OCI-LY7 (cell line): ENCODE measurements at regions not wholly inside any gene's neighbourhood (a gene's known extent, or its start where the extent isn't known, plus 50 kb on each side); places are given as distances from the start of the nearest gene placed in this dataset.

Source experiments
- BruUV-seq: library from RNA; stranded (reverse); fragments of 400-500 nt; replicated peaks from 2 replicates; lab custom pipeline; 2021; lab: Mats Ljungman, UMichigan
- CTCF ChIA-PET: fragments of 300-600 bp; sonication (Branson Sonifier 250); formaldehyde crosslinking; loops from one replicate; lab custom pipeline; 2022; ENCODE audit warnings: antibody characterized with exemption; ENCODE audit not compliant: unreplicated experiment; lab: Charles Lee
- POLR2A ChIA-PET: fragments of 300-600 bp; sonication (Branson Sonifier 250); formaldehyde crosslinking; loops from one replicate; lab custom pipeline; 2022; ENCODE audit warnings: antibody characterized with exemption; lab: Charles Lee
- DNase-seq: peaks from one replicate; pipeline ENCODE4 v3.0.0-alpha.2; 2015; ENCODE audit warnings: low spot score
- H2AFZ ChIP-seq: fragments of 200-600 bp; sonication (generic), shearing (Covaris generic); 2 replicates; pipeline ENCODE4 v1.6.1; 2014; ENCODE audit warnings: mild to moderate bottlenecking, antibody characterized with exemption, low read length, moderate library complexity
- H3K27ac ChIP-seq: fragments of 200-600 bp; sonication (generic); 2 replicates; pipeline ENCODE4 v1.5.1; 2014; ENCODE audit warnings: mixed run types, low read depth, mild to moderate bottlenecking, moderate library complexity, low read length, inconsistent platforms; ENCODE audit not compliant: poor library complexity, severe bottlenecking
- H3K36me3 ChIP-seq: fragments of 200-600 bp; sonication (generic); 2 replicates; pipeline ENCODE4 v1.6.1; 2014; ENCODE audit warnings: mild to moderate bottlenecking, antibody characterized with exemption, low read length, moderate library complexity, mixed read lengths; ENCODE audit not compliant: insufficient read depth
- H3K4me1 ChIP-seq: fragments of 200-600 bp; sonication (generic); 2 replicates; pipeline ENCODE4 v1.5.1; 2014; ENCODE audit warnings: mild to moderate bottlenecking, low read length; ENCODE audit not compliant: insufficient read depth, poor library complexity, severe bottlenecking
- H3K4me2 ChIP-seq: fragments of 200-600 bp; sonication (generic); 2 replicates; pipeline ENCODE4 v1.6.1; 2014; ENCODE audit warnings: mild to moderate bottlenecking, low read length
- H3K4me3 ChIP-seq: fragments of 200-600 bp; sonication (generic); 2 replicates; pipeline ENCODE4 v1.5.1; 2014; ENCODE audit warnings: mild to moderate bottlenecking, low read depth, low read length; ENCODE audit not compliant: poor library complexity, severe bottlenecking
- H3K79me2 ChIP-seq: fragments of 200-600 bp; sonication (generic); 2 replicates; pipeline ENCODE4 v1.6.1; 2016; ENCODE audit warnings: low read depth, mild to moderate bottlenecking, low read length, moderate library complexity, mixed read lengths; ENCODE audit not compliant: insufficient read depth
- H3K9me2 ChIP-seq: fragments of 200-600 bp; sonication (generic); 2 replicates; pipeline ENCODE4 v1.6.1; 2016; ENCODE audit warnings: mild to moderate bottlenecking, low read length, mixed read lengths; ENCODE audit not compliant: insufficient read depth
- H3K9me3 ChIP-seq: fragments of 200-600 bp; sonication (generic); 2 replicates; pipeline ENCODE4 v1.6.1; 2014; ENCODE audit warnings: mild to moderate bottlenecking, mixed run types, low read length, mixed read lengths
- H4K20me1 ChIP-seq: fragments of 200-600 bp; sonication (generic); 2 replicates; pipeline ENCODE4 v1.6.1; 2014; ENCODE audit warnings: mild to moderate bottlenecking, antibody characterized with exemption, low read length, moderate library complexity, mixed read lengths; ENCODE audit not compliant: insufficient read depth
- CTCF ChIP-seq: fragments of 200-600 bp; sonication (generic); conservative IDR thresholded peaks from 2 replicates; pipeline ENCODE4 v1.5.1; 2014; ENCODE audit warnings: mild to moderate bottlenecking, antibody characterized with exemption, low read length, moderate library complexity, mixed read lengths
- EZH2phosphoT487 ChIP-seq: fragments of 200-600 bp; sonication (generic); IDR thresholded peaks from 2 replicates; pipeline ENCODE4 v1.6.1; 2018; ENCODE audit warnings: low read depth, borderline replicate concordance, mild to moderate bottlenecking, mixed run types, antibody characterized with exemption, low read length, moderate library complexity, mixed read lengths
- intact Hi-C: fragments of 100-400 bp; cut with micrococcal nuclease; formaldehyde crosslinking; loops from one replicate; pipeline ENCODE4 v1.10.0; 2022; ENCODE audit not compliant: unreplicated experiment

- ChIA-PET CTCF (no interaction called here), POLR2A (no interaction called here)
- Histone ChIP-seq H3K9me2 (no peaks in the 10 kb centered on the region), H3K4me3 (no peak overlapping the region), H3K27ac (no peak overlapping the region), H3K4me2 (no peak overlapping the region), H3K4me1 (no peaks in the 10 kb centered on the region), H3K79me2 (no peaks in the 10 kb centered on the region), H3K36me3 (no peaks in the 10 kb centered on the region), H3K9me3 (no peaks in the 10 kb centered on the region), H4K20me1 (no peaks in the 10 kb centered on the region), H2AFZ (no peak overlapping the region)
- TF ChIP-seq CTCF (no peak), EZH2phosphoT487 (no peak)
- no TSS peak for BruUV-seq
- DNase-seq = no peak
- intact Hi-C loops = no loop called here
Measured at GRCh38 chr4:186858355-186858754, 134.7 kb upstream of the FAT1 start.

- POLR2A ChIA-PET = interaction anchor here (0.7 kb wide), 1 partner anchor 32 kb away, joined by 3 read pairs; no protein-coding TSS in a partner anchor
- BruUV-seq = no TSS peak
- H3K36me3 ChIP-seq = no peaks in the 10 kb centered on the region
- H4K20me1 ChIP-seq = no peaks in the 10 kb centered on the region
- H3K4me2 ChIP-seq = no peak overlapping the region
- H3K9me2 ChIP-seq = no peaks in the 10 kb centered on the region
- H3K4me3 ChIP-seq = no peak overlapping the region
- DNase-seq = no peak
- H3K4me1 ChIP-seq = no peaks in the 10 kb centered on the region
- TF ChIP-seq CTCF (no peak), EZH2phosphoT487 (no peak)
- CTCF ChIA-PET = no interaction called here
- no peaks in the 10 kb centered on the region for H3K79me2 ChIP-seq
- H2AFZ ChIP-seq = no peak overlapping the region
- no peak overlapping the region for H3K27ac ChIP-seq
- intact Hi-C loops = no loop called here
- H3K9me3 ChIP-seq = no peaks in the 10 kb centered on the region
Measured at GRCh38 chr4:186859420-186859819, 135.8 kb upstream of the FAT1 start.

- Histone ChIP-seq H3K27ac (no peak overlapping the region), H3K79me2 (no peaks in the 10 kb centered on the region), H3K4me1 (no peaks in the 10 kb centered on the region), H3K4me2 (no peak overlapping the region), H3K9me2 (no peaks in the 10 kb centered on the region), H2AFZ (no peak overlapping the region), H3K9me3 (no peaks in the 10 kb centered on the region), H3K4me3 (no peak overlapping the region), H4K20me1 (no peaks in the 10 kb centered on the region), H3K36me3 (no peaks in the 10 kb centered on the region)
- CTCF ChIA-PET = no interaction called here
- POLR2A ChIA-PET = interaction anchor here (0.8 to 0.9 kb wide), 2 partner anchors 16 to 18 kb away, joined by 3 read pairs; no protein-coding TSS in a partner anchor
- intact Hi-C loops = no loop called here
- DNase-seq = no peak
- BruUV-seq = no TSS peak
- TF ChIP-seq CTCF (no peak), EZH2phosphoT487 (no peak)
Measured at GRCh38 chr4:186861317-186861716, 137.7 kb upstream of the FAT1 start.
